ENCODE measurements at regions not wholly inside any gene's neighbourhood (a gene's known extent, or its start where the extent isn't known, plus 50 kb on each side); places are given as distances from the start of the nearest gene placed in this dataset.

DNA sequence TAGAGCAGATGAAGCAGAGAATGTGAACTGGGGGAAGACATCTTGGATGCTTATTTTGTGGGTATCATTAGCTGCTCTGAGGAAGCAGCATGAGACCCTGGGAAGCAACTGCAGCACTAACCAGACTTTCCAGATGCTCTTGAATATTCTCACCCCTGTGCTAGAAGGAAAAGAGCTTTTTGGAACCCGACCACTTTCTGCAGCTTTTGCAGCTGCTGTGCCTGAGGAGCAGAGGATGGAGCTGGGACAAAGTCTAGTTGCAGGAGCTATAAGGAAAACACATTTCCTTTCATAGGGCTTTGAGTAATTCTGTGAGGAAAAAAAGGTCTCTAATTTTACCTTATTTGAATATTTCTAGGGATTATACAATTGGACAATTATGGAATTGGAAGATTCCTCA is 369.7 kb downstream of the CD109 start (continued):
- TF ChIP-seq HNF1A (IDR thresholded peaks at IDR 0.05; ENCODE audit: low read depth) (no peak), HNF1A (CRISPR knock-in tag; IDR thresholded peaks at IDR 0.05; ENCODE audit: borderline replicate concordance) (no peak), ZNF547 (CRISPR knock-in tag; IDR thresholded peaks at IDR 0.05) (no peak), SOX6 (IDR thresholded peaks at IDR 0.05) (no peak), SOX6 (CRISPR knock-in tag; IDR thresholded peaks at IDR 0.05) (no peak), NFIB (CRISPR knock-in tag; IDR thresholded peaks at IDR 0.05; ENCODE audit: borderline replicate concordance) (no peak), GATAD2A (CRISPR knock-in tag; IDR thresholded peaks at IDR 0.05) (no peak), AKAP8 (CRISPR knock-in tag; IDR thresholded peaks at IDR 0.05) (no peak), ZBTB10 (CRISPR knock-in tag; IDR thresholded peaks at IDR 0.05; ENCODE audit: borderline replicate concordance) (no peak), ZNF562 (CRISPR knock-in tag; IDR thresholded peaks at IDR 0.05; ENCODE audit: borderline replicate concordance) (no peak), MED13 (CRISPR knock-in tag; IDR thresholded peaks at IDR 0.05) (no peak)
- TF ChIP-seq, protein P1, sequence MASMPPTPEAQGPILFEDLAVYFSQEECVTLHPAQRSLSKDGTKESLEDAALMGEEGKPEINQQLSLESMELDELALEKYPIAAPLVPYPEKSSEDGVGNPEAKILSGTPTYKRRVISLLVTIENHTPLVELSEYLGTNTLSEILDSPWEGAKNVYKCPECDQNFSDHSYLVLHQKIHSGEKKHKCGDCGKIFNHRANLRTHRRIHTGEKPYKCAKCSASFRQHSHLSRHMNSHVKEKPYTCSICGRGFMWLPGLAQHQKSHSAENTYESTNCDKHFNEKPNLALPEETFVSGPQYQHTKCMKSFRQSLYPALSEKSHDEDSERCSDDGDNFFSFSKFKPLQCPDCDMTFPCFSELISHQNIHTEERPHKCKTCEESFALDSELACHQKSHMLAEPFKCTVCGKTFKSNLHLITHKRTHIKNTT (CRISPR knock-in tag; IDR thresholded peaks at IDR 0.05): no peak

Data from HepG2 (cell line).